NCI-H1417 treated with DMSO at 0.1 percent for 48 hours (cell line): ENCODE measurements at regions not wholly inside any gene's neighbourhood (a gene's known extent, or its start where the extent isn't known, plus 50 kb on each side); places are given as distances from the start of the nearest gene placed in this dataset.

Experiments
- DNase-seq: peaks from one replicate; lab custom pipeline; 2025; lab: John Stamatoyannopoulos, UW

DNA sequence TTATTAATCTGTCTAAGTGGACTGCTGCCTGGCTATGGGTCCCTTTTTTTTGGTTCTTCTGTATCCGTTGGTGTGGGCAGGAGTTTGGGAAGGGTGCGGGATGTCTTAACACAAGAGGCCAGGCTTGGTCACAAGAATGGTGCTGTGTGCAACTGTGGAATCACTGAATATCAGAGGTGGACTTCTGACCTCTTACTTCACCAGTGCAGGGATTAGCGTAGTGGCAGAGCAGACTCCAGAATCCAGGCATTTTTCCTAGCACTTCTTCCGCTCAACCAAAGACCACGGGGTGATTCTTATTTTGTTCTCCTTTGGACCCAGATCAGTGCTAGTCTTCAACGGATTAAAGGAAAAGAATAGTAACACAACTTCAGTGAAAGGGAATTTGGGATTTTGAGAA is 254.3 kb upstream of the TNP1 start:
- DNase-seq, result no peak

DNA sequence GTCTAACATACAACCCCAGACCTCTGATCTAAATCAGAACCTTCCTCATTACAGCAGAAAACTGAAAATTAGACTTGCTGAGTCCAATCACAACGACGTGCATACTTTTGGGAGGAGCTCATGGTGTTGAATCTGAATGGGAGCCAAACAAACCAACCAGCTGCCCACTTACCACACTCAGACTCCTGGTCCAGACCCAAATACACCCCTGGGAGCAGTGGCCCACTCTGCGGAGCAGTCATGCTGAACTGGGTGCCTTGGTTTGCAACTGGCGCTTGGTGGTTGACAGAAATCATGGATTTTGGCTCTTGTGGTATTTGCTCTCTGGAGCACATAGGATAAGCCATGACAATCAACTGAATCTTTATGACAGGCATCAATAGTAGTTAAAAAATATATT is 253.6 kb upstream of the TNP1 start:
- no peak for DNase-seq

DNA sequence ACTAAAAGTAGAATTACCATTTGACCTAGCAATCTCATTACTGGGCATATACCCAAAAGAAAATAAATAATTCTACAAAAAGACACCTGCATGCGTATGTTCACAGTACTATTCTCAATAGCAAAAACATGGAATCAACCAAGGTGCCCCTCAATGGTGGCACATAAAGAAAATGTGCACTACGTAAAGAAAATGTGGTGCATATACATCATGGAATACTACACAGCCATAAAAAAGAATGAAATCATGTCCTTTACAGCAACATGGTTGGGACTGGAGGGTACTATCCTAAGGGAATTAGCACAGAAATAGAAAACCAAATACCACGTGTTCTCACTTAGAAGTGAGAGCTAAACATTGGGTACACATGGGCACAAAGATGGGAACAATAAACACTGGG is 250.7 kb upstream of the TNP1 start:
- DNase-seq, result no peak

DNA sequence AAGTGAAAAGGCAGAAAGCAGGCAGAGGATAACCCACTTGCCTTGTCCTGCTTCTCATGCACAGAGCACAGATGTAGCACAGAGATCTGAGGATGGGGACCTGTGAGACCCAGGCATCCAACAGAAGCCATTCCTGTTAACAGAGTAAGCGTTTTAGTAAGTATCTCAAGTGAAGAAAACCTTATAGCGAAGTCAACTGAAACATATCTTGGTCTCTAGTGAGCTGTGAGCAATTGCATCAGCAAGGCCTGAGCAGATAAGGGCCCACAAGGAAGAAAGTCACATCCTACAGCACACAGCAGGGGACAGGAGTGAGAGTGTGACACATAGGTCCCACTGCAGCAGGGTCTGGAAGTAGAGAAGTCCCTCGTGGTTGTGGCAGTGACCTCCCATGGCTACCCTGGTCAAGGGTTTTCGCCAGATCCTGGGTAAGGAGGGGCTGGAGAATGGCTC is 248.7 kb upstream of the TNP1 start:
- no peak for DNase-seq

DNA sequence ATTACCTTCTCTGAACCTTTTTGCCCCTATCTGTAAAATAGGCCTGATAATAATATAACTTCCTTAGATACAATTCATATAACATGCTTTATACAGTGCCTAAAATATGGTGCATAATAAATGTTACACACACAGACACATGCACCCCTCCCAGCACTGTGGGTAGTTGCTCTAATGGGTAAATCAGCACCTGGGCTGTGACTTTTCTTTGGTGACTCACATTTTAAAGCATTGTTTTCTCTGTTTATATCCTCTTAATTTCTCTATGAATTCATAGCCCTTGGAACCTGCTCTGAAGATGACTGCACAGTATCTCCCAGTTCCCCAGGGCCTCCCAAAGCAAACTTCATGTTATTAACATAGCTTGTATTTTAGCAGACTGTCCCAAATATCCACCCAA is 248.2 kb upstream of the TNP1 start:
- no peak for DNase-seq

DNA sequence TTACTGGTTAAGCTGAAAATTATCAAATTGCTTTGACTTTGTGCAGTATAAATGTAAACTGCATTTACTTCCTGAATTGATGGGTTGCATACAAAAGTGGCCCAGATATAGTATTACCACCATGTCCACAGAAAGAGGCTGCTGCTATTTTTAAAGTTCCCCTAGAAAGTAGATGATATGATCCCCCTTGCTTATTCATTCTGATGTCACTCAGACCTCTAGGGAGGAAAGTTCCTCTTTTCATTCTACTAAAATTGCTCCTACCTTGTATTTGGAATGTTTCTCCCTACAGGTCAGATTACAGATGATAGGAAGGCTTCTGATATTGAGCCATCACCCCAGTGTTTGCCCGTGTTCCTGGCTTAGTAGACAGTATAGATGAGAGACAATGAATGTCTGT is 247.6 kb upstream of the TNP1 start:
- DNase-seq, result no peak

DNA sequence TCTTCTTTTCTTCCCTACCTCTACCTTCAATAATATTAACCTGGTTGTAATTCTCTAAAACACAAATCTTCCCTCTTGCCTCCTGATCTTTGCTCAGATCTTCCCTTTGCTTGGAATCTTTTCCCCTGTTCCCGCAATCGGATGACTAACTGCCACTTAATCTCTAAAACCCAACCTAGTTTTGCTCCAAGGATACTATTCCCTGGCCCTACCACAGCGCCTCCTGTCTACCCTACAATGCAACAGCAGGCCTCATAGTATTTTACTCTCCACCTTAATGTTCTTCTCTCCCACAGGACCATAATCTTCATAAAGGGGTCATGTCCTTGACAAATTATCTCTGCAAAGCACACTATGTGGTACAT is 246.8 kb upstream of the TNP1 start:
- no peak for DNase-seq

DNA sequence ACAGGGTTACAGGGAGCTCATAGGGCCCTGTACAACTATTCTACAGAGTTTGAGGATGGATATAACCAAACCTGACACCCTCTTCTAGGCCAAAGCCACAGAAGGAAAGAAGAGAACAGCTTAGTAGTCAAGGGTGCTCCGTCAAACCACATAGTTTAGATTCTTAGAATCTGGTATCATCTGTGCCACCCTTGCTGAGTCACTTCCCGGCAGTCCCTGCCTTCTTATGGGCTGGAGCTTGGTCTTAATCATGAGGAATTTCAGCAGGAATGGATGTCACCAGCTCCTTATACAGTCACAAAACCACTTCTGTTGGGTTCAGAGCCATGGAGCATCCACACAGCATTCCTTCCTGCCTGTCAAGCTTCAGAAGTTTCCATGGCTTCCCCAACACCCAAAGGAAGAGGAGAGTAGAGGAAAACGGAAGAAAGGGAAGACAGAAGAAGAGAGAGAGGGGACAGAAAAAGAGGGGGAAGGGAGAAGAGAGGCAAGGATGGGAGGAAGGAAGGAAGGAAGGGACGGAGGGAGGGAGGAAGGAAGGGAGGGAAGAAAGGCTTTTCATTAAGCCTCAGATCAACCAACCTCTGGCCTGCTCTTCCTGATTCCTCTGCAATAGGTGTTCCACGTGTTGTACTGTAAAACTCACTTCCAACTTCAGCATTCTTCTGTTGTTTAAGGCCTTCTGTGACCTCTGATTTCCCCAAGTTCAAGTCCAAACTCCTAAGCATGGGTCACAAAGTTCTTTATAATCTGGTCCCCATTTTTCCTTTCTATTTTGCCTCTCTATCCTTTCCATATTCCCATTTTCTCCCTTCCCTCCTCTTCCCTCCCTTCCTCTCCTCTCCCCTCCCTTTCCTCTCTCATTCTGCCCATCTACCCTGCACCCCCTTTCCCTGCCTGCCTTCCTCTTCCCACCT is 246.1 kb upstream of the TNP1 start:
- DNase-seq, result no peak

DNA sequence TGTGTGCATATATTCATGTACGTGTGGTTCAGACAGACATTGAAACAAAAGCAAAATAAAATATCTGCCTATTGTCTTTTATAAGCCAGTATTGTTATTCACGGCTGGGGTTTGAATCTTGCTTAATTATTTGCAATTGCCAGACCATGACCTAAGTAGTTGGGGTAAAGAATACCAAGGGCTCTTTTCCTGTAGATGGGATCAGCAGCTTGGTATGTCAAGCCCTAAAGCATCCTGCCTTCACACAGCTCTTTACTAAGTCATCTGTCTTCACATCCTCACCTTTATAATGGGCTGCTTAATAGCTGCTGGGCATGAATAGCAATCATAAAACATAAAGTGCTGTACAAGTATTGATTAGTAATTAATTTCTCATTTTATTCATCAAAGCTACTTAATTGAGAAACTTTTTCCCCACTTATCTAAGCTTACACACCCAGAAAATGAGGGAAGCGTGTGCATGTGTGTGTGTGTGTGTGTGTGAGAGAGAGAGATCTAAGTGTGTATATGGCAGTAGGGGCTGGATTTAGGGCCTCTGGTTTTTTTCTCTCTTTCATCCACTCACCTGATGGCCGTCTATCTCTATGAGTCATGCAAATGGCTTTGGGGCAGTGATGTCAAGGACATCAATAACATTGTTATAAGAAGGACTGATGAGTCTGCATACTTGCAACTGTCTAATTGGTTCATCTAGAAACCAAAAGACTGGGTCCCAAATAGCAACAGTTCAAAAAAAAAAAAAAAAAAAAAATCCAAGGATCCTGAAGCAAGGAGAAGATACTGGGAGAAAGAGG is 244.1 kb upstream of the TNP1 start:
- no peak for DNase-seq

DNA sequence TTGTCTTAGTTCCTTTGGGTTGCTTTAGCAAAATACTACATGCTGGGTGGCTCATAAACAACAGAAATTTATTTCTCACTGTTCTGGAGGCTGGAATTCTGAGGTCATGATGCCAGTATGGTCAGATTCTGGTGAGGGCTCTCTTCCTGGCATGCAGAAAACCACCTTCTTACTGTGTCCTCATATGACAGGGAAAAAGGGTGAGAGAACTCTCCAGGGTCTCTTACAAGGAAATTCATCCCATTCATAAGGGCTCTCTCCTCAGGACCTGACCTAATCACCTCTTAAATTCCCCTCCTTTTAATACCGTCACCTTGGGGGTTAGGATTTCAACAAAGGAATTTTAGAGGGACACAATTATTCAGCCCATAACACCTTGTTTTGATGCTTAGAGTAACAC is 243.1 kb upstream of the TNP1 start:
- no peak for DNase-seq

DNA sequence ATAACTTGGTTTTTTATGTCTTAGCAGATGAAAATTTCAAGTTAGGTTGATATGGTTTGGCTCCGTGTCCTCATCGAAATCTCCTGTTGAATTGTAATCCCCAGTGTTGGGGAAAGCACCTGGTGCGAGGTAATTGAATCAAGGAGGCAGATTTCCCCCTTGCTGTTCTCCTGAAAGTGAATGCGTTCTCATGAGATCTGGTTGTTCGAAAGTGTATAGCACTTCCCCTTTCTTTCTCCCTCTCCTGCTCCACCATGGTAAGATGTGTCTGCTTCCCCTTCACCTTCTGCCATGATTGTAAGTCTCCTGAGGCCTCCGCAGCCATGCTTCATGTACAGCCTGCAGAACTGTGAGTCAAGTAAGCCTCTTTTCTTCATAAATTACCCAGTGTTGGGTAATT is 242.1 kb upstream of the TNP1 start:
- DNase-seq, result no peak

DNA sequence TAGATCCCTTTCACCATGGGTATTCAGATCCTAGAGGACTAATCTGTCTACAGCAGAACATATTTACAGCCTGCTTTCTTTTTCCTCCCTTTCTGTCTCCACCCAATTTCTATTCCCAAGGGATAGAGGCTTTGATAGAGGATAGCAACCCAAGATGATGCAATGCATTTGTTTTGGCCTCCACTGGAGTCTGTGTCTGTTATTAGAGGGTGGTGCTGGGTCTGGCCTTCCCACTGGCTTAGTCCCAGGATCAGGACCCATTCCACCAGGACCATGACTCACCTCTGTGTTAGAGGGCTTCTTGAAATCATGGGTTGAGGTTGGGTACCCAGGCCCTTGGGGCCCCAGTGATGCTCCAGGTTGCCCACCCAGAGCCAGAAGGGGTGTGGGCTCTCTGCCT is 239.7 kb upstream of the TNP1 start:
- DNase-seq, result no peak

DNA sequence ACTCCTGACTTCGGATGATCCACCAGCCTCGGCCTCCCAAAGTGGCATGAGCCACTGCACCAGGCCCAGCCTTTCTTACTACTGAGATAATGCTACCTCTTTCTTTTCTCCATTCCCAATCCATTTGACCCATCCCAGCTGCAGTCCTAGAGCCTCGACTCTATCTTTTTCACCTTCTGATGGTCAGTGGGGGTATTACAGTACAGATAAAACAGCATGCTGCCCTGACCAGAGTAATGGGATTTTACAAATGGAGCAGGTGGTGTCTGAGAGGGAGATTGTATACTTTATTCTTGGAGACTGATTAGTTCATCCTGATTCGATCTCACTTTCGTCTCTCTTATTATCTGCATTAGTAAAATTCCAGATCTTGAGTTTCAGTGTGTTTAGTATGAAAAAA is 238.6 kb upstream of the TNP1 start:
- DNase-seq, result no peak

DNA sequence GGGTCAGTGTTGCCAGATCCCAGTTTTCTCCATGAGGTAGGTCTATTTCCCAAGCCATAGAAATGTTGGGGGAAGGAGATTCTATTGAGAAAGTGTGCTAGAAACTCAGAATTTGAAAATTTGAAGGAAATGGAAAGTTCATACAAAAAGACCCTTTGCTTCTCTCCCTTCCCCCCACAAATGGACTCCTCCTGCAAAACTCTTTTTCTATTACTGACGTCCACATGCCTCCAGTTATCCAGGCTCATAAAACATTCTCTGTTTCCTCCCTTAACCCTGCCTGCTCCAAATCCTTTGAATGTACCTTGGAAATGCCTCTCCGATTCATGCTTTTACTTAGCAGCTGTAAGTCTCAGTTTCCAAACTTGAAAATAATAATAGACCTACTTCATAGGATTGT is 237.5 kb upstream of the TNP1 start:
- no peak for DNase-seq

DNA sequence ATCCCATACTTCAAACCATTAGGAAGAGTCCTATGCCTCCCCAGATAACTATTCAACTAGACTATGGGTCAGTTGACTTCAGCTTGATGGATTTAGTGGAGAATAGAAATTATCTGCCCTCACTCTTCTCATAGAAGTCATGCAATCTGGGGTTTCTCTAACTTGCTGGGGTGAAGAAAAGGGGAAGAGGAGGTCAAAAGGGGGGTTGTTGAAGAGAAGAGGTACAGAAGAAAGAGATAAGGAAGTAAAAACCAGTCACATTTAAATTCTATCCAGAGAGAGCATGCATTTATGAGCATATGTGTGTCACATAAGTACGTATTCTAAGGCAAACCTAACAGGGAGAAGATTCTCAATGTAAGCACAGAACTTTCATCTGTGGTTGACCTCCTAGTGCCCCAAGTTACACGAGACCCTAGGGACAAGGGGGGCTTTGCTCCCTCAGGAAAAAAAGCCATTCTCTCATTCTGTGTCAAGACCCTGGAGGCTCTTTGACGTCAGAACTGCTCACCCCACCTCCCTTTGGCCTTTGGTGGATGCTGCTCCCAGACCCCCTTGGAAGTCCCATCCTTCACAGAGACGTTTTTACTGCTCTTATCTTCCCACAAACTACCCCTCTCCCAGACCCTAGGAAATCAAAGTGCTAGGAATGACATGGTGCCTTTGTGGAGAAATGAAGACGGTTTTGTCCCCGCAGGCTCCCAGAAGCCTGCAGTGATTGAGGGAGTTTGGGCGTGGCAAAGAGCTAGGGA is 236.8 kb upstream of the TNP1 start:
- DNase-seq, result no peak

DNA sequence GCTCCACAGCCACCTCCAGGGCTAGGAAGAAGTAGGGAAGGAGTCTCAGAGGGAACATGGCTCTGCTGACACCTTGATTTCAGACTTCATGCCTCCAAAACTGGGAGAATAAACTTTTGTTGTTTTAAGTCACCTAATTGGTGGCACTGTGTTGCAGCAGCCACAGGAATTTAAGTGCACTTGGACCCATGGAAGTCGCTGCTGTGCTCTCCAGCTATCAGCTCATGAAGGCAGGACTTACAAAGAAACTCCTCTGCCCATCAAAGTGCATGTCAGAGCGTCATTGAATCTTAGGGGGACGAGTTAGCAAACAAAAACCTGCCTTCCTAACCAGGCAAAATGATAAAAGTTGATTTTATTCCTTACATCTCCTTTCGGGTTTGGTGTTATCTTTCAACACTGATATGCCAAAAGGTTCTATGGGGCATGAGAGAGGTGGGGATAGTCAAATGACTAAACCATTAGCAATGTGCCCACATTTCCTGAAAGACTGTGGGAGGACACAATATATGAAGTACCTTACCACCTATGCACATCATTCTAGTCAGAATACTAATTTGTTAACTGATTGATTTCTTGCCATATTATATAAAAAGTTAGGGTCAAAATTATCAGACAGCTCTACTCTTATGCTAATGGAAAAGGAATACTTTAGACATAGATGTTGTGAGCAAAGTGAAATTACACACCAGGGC is 235.8 kb upstream of the TNP1 start:
- DNase-seq, result no peak

DNA sequence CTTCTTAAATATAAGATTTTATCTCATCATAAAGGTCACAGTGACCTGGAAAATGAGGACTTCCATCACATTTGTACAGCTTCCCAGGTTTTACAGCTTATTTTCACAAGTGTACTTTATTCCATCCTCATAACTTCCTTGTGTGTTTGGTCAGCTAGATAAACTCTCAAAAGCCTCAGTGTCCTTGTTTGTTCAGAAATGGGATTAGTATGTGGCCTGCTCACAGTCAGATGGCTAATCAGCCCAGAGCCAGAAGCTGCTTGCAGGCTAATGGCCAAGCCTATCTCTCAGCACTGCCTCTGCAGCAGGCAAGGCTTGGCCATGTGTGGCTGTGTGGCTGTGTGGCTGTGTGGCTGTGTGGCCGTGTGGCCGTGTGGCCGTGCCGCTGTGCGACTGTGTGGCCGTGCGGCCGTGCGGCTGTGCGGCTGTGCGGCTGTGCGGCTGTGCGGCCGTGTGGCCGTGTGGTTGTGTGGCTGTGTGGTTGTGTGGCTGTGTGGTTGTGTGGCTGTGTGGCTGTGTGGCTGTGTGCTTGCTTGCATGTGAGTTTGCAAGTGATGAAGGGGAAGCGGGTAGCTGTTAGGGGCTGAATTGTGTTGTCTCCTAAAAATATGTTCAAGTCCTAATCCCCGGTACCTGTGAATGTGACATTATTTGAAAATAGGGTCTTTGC is 233.0 kb upstream of the TNP1 start:
- no peak for DNase-seq

DNA sequence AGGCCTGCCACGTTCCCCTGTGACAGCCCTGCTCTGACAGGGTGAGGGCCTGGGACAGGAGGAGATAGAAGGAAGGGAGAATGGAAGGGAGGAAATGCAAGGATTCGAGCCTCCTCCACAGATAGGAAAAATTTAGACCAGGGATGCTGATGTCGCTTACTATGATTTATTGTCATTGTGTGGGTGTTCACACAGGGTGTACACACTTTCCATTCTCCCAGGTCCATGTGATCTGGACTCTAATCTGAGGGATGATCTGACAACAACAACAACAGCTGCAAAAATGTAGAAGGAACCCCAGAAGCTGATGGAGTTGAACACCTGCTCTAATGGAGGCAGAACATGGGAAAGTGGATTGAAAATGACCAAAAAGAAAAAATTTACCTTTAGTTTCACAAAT is 231.7 kb upstream of the TNP1 start:
- no peak for DNase-seq

DNA sequence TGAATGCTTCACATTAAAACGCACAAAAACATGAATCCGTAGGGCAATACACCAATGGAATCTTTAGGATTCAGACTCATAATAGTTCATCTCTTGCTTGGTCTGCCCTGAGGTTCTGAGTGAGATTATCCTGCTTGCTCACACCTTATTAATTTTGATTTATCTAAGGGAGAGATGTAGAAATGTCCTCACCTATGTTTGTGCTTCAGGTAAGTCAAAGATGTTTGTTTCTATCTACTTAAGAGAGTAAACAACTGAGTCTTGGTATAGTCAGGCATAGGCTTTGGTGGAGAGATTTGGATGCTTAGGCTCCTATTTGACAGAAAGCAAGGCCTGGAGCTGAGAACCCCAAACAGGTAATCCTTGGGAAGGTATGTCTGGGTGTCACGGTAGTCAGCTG is 231.0 kb upstream of the TNP1 start:
- no peak for DNase-seq

DNA sequence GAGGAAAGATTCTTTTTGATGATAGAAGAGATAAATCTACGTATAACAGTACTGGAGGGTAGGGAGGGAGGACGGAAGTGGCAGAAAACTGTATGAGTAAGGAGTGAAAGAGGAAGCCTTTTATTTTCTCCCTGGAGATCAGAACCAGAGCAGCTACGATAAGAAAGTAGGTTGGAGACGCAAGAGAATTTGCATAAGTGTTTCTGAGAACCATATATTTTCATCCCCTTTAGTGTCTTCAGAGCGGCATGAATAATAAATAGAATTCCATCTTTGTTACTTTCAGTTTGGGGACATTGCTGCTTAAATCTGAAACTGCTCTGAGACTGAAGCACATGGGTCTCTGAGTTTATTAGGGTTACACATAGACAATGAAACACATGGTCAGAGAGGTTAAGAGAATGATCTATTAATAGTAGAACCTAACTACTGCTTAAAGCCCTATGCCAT is 230.2 kb upstream of the TNP1 start:
- DNase-seq, result no peak

DNA sequence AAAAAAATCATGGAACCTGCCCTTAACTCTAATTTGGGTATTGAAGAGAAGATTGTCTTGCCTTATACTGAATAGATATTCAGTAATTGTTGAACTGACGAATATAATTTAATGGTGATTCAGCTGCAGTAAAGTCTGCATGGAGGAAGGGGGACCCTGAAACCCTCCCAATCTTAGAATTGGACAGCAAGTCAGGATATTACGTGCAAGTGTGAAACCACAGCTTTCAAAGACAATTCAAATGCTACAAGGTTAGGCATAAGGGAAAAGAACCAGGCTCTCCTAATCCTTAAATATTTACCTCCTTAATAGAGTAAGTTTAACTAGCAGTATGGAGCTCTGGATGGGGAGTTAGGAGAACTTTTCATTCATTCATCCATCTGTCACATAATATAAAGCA is 226.9 kb upstream of the TNP1 start:
- no peak for DNase-seq
